SK-N-MC (cell line): ENCODE measurements at regions not wholly inside any gene's neighbourhood (a gene's known extent, or its start where the extent isn't known, plus 50 kb on each side); places are given as distances from the start of the nearest gene placed in this dataset.

Experiments used
- DNase-seq: peaks from one replicate; pipeline ENCODE4 v3.0.0-alpha.2; 2011; ENCODE audit warnings: low read depth, low spot score
- H3K27ac ChIP-seq: fragments of 200-600 bp; sonication (generic); 2 replicates; pipeline ENCODE4 v1.5.1; 2016; ENCODE audit warnings: mixed run types
- H3K36me3 ChIP-seq: fragments of 200-600 bp; sonication (generic); 2 replicates; pipeline ENCODE4 v1.6.1; 2017; ENCODE audit warnings: antibody characterized with exemption, low read length, mixed read lengths; ENCODE audit not compliant: insufficient read depth
- H3K4me3 ChIP-seq: fragments of 200-600 bp; sonication (generic); 2 replicates; pipeline ENCODE4 v1.5.1; 2016
- H3K9ac ChIP-seq: fragments of 200-600 bp; sonication (generic); 2 replicates; pipeline ENCODE4 v1.8.0; 2017; ENCODE audit warnings: mixed run types, mixed read lengths; ENCODE audit not compliant: insufficient read length
- H3K9me3 ChIP-seq: fragments of 200-600 bp; sonication (generic); 2 replicates; pipeline ENCODE4 v1.6.1; 2017; ENCODE audit warnings: low read depth, mild to moderate bottlenecking, antibody characterized with exemption, low read length, moderate library complexity, mixed read lengths
- EZH2 ChIP-seq: fragments of 200-600 bp; sonication (generic); IDR thresholded peaks from one replicate; pipeline ENCODE4 v1.6.1; 2017; ENCODE audit warnings: antibody characterized with exemption
- FOXP2 ChIP-seq: optimal IDR thresholded peaks from 2 replicates; pipeline ENCODE3; 2011; ENCODE audit warnings: mild to moderate bottlenecking, moderate library complexity; ENCODE audit not compliant: insufficient read depth; ENCODE audit errors: extremely low read length, control extremely low read depth
- POLR2AphosphoS5 ChIP-seq: IDR thresholded peaks from 2 replicates; pipeline ENCODE4 v1.6.1; 2012; ENCODE audit warnings: mild to moderate bottlenecking, low read depth, low read length, borderline replicate concordance

- Histone ChIP-seq H3K9ac (no peak overlapping the region), H3K4me3 (no peak overlapping the region), H3K27ac (no peak overlapping the region), H3K9me3 (no peaks in the 10 kb centered on the region), H3K36me3 (no peaks in the 10 kb centered on the region)
- no peak for DNase-seq
- TF ChIP-seq FOXP2: no peak
- TF ChIP-seq POLR2AphosphoS5: no peak
- no peak for TF ChIP-seq EZH2
Measured at GRCh38 chr11:134758342-134758931, 346.4 kb upstream of the B3GAT1 start.

- TF ChIP-seq EZH2: no peak
- no peak for TF ChIP-seq POLR2AphosphoS5
- no peak for TF ChIP-seq FOXP2
- H3K9ac ChIP-seq: no peak overlapping the region
- DNase-seq: no peak
- no peaks in the 10 kb centered on the region for H3K36me3 ChIP-seq
- H3K27ac ChIP-seq: no peak overlapping the region
- H3K9me3 ChIP-seq: no peaks in the 10 kb centered on the region
- no peak overlapping the region for H3K4me3 ChIP-seq
Measured at GRCh38 chr11:134757633-134758032, 345.6 kb upstream of the B3GAT1 start.

DNA sequence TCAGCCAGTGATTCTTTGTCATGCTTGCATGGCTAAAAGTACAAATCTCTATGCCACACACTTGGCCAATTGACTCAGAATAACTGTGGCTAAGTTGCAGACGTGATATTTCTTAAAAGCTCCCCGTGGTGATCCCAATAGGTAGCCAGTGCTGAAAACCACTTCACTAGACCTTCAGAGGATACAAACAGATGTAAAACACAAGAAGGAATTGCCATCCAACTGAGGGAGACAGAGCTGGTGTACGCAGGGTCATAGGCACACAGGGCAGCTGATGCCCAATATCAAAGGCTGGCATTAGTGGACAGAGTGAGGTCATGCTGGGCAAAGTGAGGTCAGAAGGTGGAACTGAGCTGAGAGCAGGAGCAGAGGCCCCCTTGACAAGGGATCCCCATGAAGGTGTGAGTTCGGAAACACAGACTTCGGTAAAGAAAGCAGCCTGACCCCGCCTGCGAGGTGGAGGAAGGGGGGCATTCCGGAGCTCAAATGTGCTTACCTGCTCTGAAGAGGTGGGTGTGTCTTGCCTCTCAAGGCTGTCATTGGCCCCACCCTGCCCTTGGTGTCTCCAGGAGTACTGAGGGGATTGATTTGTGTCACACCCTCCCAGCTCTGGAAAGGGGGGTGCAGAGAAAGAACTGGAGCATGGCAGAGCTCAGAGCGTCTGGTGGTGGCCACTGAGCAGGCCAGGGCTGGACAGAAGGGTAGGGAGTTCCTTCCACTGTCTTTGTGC is 344.9 kb upstream of the B3GAT1 start:
- Histone ChIP-seq H3K4me3 (no peak overlapping the region), H3K9ac (no peak overlapping the region), H3K27ac (no peak overlapping the region), H3K36me3 (no peaks in the 10 kb centered on the region), H3K9me3 (no peaks in the 10 kb centered on the region)
- TF ChIP-seq EZH2 (no peak), POLR2AphosphoS5 (no peak), FOXP2 (no peak)
- no peak for DNase-seq

DNA sequence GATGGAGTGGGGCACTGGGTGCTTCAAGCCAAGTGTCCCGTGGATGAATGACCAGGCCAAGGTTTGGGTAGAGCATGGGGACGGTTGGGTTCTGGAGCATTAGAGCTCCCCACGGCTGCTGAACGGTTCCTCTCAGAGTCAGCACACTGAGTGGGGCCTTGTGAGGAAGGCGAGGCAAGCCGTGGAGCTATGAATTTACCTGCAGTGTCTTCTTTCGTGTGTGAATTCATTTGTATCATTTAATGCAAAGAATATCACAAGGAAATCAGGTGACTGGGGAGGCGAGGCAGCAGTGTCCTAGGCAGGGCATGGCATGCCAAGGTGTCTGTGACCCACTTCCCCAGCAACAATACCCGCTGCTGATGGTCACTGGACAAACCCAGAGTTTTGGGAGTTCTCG is 343.5 kb upstream of the B3GAT1 start:
- DNase-seq: no peak
- TF ChIP-seq FOXP2: no peak
- TF ChIP-seq POLR2AphosphoS5: no peak
- no peak for TF ChIP-seq EZH2
- H3K9me3 ChIP-seq: no peaks in the 10 kb centered on the region

DNA sequence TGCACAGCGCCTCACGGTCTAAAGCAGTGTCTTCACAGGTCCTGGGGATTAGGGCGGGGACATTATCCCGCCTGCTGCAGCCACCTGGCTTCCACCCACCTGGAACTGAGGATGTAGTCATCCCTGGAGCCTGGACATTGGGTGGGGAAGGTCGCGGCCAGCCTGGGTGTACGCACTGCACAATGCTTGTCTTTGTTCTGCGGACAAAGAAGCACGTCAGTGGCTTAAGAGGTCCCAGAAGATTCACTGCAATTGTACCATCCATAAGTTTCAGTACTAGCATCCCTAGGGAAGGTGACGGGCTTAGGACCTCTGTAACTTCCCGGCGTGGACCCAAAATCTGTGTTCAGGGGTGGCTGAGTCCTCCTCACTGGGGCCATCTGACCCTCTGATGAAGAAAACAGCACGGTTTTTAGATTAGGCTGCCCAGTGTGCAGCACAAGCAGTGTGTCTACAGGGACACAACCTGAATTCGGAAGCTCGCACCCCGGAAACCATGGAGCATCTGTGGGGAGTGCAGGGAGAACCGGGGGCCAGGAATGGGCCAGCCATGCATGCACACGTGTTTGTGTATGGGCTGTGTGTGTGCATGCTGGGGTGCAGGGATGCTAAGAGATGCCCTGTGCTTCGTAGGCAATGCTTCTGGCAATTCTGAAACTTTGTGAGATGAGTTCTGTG is 342.6 kb upstream of the B3GAT1 start:
- Histone ChIP-seq H3K27ac (no peak overlapping the region), H3K36me3 (no peaks in the 10 kb centered on the region), H3K9me3 (no peaks in the 10 kb centered on the region), H3K4me3 (no peak overlapping the region), H3K9ac (no peak overlapping the region)
- TF ChIP-seq FOXP2: no peak
- TF ChIP-seq EZH2: no peak
- TF ChIP-seq POLR2AphosphoS5: no peak
- no peak for DNase-seq

More for the DNA sequence above, 343.5 kb upstream of the B3GAT1 start:
- no peaks in the 10 kb centered on the region for H3K36me3 ChIP-seq
- no peak overlapping the region for H3K4me3 ChIP-seq
- H3K27ac ChIP-seq: no peak overlapping the region
- no peak overlapping the region for H3K9ac ChIP-seq

DNA sequence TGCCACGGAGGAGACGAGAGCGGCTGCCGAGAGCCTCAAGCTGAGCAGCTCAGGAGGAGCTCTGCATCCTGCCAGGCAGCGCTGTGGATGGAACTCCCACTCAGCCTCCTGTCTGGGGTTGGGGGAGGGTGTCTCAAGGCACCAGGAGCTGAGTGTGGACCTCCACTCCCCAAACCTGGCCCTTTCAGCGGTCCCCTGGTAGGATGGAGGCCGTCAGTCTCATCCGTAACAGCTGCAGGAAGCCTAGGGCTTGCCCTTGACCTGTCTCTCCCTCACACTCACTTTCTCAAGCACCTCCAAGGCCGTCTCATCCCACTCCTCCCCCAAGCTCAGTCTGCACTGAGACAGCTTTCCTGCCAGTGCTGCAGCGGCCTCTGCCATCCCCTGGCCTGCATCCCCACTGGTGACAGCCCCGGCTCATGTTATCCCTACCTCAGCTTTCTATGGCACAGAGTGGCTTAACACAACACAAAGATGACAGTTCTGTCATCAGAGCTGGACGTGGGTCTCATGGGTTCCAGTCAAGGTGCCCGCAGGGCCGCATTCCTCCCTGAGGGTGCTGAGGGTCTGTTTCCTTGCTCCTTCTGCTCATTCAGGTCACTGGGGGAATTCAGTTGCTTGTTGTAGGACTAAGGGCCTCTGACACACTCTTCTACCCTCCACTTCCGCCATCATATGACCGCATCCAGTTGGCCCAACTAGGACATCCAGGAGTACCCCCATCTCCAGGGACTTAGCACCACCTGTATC is 341.9 kb upstream of the B3GAT1 start:
- H3K4me3 ChIP-seq: no peak overlapping the region
- no peaks in the 10 kb centered on the region for H3K36me3 ChIP-seq
- TF ChIP-seq FOXP2 (no peak), POLR2AphosphoS5 (no peak), EZH2 (no peak)
- no peak overlapping the region for H3K27ac ChIP-seq
- no peaks in the 10 kb centered on the region for H3K9me3 ChIP-seq
- no peak for DNase-seq
- no peak overlapping the region for H3K9ac ChIP-seq

DNA sequence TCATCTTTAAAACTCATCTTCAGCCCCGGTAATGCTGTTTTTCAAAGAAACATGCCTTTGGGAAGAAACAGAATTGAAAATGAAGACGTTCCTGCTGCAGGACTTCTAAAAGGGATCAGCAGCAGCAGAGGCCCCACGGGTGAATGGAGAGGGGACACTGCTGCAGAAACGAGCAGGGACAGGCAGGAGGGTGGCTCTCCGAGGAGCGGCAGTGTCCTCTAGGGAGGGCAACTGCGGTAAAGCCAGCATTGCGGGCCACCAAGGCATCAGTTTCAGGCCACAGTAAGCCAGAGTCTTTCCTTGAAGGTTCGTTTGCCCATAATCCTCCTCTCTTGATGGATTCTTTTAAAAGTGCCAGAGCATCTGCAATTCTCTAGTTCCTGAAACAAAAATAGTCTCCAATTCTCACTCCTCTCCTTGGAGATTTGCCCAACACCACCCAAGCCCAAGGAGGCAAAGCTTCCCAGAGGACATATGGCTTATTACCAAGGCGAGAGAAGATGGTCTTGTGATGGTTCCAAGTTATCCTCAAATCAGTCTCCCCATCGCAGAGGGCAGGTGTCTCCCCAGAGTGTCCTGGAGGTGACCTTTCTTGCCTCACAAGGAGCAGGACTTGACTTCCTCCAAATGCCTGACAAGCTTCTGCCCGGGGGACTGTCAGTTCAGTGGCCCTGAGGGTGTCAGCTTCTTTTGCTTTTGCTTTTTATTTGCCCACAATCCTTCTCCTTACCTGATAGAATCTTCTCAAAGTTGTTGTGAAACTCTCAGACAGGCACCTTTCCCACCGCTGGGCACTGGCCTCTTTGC is 341.1 kb upstream of the B3GAT1 start:
- TF ChIP-seq POLR2AphosphoS5: no peak
- TF ChIP-seq EZH2: no peak
- TF ChIP-seq FOXP2: no peak
- Histone ChIP-seq H3K4me3 (no peak overlapping the region), H3K9me3 (no peaks in the 10 kb centered on the region), H3K9ac (no peak overlapping the region), H3K36me3 (no peaks in the 10 kb centered on the region), H3K27ac (no peak overlapping the region)
- DNase-seq: no peak
